NCI-H146 treated with DMSO at 0.1 percent for 48 hours (cell line): ENCODE measurements at regions not wholly inside any gene's neighbourhood (a gene's known extent, or its start where the extent isn't known, plus 50 kb on each side); places are given as distances from the start of the nearest gene placed in this dataset.
A peak's percentile ranks its signal among the peaks of the same experiment; 100 is the strongest.

Experiments used
- DNase-seq: peaks from one replicate; lab custom pipeline; 2025; ENCODE audit not compliant: unreplicated experiment; lab: John Stamatoyannopoulos, UW

- no peak for DNase-seq
Measured at GRCh38 chr9:31071606-31072286, 1312.7 kb upstream of the ACO1 start.

GRCh38 chr9:31078175-31078574 is 1306.3 kb upstream of the ACO1 start:
- no peak for DNase-seq

GRCh38 chr9:31084350-31084749 is 1300.1 kb upstream of the ACO1 start:
- DNase-seq, result no peak

- DNase-seq, result no peak
Measured at GRCh38 chr9:31089549-31090221, 1294.8 kb upstream of the ACO1 start.

GRCh38 chr9:31100311-31100710 is 1284.1 kb upstream of the ACO1 start:
- no peak for DNase-seq

- no peak for DNase-seq
Measured at GRCh38 chr9:31103836-31104235, 1280.6 kb upstream of the ACO1 start.

- DNase-seq, result no peak
Measured at GRCh38 chr9:31104249-31104648, 1280.2 kb upstream of the ACO1 start.

GRCh38 chr9:31112491-31112890 is 1272.0 kb upstream of the ACO1 start:
- DNase-seq, result no peak

- DNase-seq, result no peak
Measured at GRCh38 chr9:31114346-31114745, 1270.1 kb upstream of the ACO1 start.

- peak; percentile 74 for DNase-seq
Measured at GRCh38 chr9:31119890-31120454, 1264.5 kb upstream of the ACO1 start.

GRCh38 chr9:31124389-31124788 is 1260.1 kb upstream of the ACO1 start:
- no peak for DNase-seq

GRCh38 chr9:31135567-31135966 is 1248.9 kb upstream of the ACO1 start:
- no peak for DNase-seq

GRCh38 chr9:31136524-31136923 is 1247.9 kb upstream of the ACO1 start:
- DNase-seq, result no peak

- no peak for DNase-seq
Measured at GRCh38 chr9:31137176-31138160, 1247.0 kb upstream of the ACO1 start.

GRCh38 chr9:31140316-31140715 is 1244.1 kb upstream of the ACO1 start:
- no peak for DNase-seq

- no peak for DNase-seq
Measured at GRCh38 chr9:31142456-31142855, 1242.0 kb upstream of the ACO1 start.

- no peak for DNase-seq
Measured at GRCh38 chr9:31144614-31145013, 1239.8 kb upstream of the ACO1 start.

- no peak for DNase-seq
Measured at GRCh38 chr9:31146485-31147166, 1237.8 kb upstream of the ACO1 start.

GRCh38 chr9:31153250-31153840 is 1231.1 kb upstream of the ACO1 start:
- DNase-seq, result no peak

- DNase-seq, result no peak
Measured at GRCh38 chr9:31166516-31166915, 1217.9 kb upstream of the ACO1 start.
